ENCODE measurements at regions not wholly inside any gene's neighbourhood (a gene's known extent, or its start where the extent isn't known, plus 50 kb on each side); places are given as distances from the start of the nearest gene placed in this dataset.

DNA sequence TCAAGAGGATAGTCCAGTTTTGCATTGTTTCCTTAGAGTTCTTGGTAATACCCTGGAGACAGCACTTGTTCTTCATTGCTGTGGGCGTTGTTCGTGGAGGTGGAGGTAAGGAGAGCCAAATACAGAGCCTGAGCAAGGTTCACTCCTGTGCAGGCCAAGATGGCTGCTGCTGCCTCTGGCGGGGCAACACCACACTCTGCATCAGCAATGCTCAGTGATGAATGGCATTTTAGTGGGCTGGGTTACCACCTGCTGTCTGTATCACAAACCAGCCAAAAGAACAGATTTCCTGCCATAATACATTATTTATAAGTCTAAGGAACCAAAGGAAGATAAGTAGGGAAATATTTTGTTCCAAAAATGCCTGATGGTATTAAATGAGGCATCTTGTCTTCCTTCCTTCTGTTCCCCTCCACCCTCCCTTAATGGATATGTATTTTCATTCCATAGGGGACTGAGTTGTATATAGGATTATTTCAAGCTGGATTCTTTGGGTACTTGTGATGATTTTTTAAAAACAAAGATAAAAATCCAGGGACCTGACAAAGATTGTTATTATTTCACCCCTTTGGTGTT, 61.6 kb upstream of the LIMCH1 start:
- TF ChIP-seq, protein P1, sequence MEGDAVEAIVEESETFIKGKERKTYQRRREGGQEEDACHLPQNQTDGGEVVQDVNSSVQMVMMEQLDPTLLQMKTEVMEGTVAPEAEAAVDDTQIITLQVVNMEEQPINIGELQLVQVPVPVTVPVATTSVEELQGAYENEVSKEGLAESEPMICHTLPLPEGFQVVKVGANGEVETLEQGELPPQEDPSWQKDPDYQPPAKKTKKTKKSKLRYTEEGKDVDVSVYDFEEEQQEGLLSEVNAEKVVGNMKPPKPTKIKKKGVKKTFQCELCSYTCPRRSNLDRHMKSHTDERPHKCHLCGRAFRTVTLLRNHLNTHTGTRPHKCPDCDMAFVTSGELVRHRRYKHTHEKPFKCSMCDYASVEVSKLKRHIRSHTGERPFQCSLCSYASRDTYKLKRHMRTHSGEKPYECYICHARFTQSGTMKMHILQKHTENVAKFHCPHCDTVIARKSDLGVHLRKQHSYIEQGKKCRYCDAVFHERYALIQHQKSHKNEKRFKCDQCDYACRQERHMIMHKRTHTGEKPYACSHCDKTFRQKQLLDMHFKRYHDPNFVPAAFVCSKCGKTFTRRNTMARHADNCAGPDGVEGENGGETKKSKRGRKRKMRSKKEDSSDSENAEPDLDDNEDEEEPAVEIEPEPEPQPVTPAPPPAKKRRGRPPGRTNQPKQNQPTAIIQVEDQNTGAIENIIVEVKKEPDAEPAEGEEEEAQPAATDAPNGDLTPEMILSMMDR (IDR thresholded peaks at IDR 0.05) = no peak
- TF ChIP-seq POLR2A (IDR thresholded peaks at IDR 0.05) = no peak

Measured in vagina (tissue), 2 donors.